Neutrophil (primary cell): ENCODE measurements at regions not wholly inside any gene's neighbourhood (a gene's known extent, or its start where the extent isn't known, plus 50 kb on each side); places are given as distances from the start of the nearest gene placed in this dataset.
"Not testable (repeated sequence)": the region's sequence is repeated elsewhere in the genome, so short reads cannot be mapped to it uniquely, and the experiment has no call there.

Experiments used
- H3K27ac ChIP-seq: fragments of 200-600 bp; sonication (generic); 2 replicates; pipeline ENCODE4 v1.5.1; 2016; ENCODE audit warnings: mild to moderate bottlenecking, moderate library complexity
- H3K27me3 ChIP-seq: fragments of 200-600 bp; sonication (generic); 2 replicates; pipeline ENCODE4 v1.6.0; 2016; ENCODE audit warnings: mild to moderate bottlenecking
- H3K36me3 ChIP-seq: fragments of 200-600 bp; sonication (generic); 2 replicates; pipeline ENCODE4 v1.5.1; 2017
- H3K4me1 ChIP-seq, 2 experiments: fragments of 200-600 bp in 1 of 2; sonication (generic) in 1 of 2; 1 replicate in 1 of 2; 2 replicates in 1 of 2; pipeline versions ENCODE4 v1.5.1 to v1.6.1; 2013 to 2016; ENCODE audit warnings: low read depth in 1 of 2, low read length in 1 of 2, mild to moderate bottlenecking in 1 of 2, moderate library complexity in 1 of 2; ENCODE audit not compliant: control insufficient read depth in 1 of 2, insufficient read depth in 1 of 2
- H3K4me3 ChIP-seq, 2 experiments: fragments of 200-600 bp in 1 of 2; sonication (generic) in 1 of 2; 1 replicate in 1 of 2; 2 replicates in 1 of 2; pipeline ENCODE4 v1.5.1; 2013 to 2016; ENCODE audit warnings: low read depth in 1 of 2, low read length in 1 of 2, mild to moderate bottlenecking in 1 of 2, moderate library complexity in 1 of 2
- H3K9me3 ChIP-seq: fragments of 200-600 bp; sonication (generic); 2 replicates; pipeline ENCODE4 v1.5.1; 2016
- TF ChIP-seq, protein P1 (sequence below): fragments of 200-600 bp; sonication (generic); IDR thresholded peaks from 2 replicates; pipeline ENCODE4 v1.5.1; 2016; ENCODE audit warnings: antibody characterized with exemption

DNA sequence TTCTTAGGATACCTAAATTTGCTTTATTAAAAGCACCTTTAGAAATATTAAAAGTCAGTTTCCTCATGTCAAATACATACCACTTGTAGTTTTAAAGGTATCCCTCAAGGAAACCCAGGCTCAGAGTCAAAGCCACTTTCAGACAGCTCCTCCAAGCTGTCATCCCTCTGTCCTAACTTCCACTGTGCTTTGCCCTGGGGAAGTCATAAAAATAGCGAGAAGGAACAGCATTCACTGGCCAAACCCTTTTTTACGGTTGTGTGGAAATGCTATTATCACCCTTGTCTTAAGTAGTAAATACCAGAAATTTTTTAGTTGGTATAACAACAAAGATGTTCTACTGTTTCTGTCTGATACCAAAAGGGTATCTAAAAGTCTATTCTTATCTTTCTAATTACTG, 680.5 kb downstream of the ZEB2 start:
- no peaks in the 10 kb centered on the region for H3K36me3 ChIP-seq
- no peak overlapping the region for H3K4me3 ChIP-seq
- H3K27me3 ChIP-seq, result no peaks in the 10 kb centered on the region
- H3K27ac ChIP-seq, result no peak overlapping the region
- no peaks in the 10 kb centered on the region for H3K4me1 ChIP-seq
- H3K9me3 ChIP-seq, result peaks cover 5% of the 10 kb centered on the region
- TF ChIP-seq, protein P1, sequence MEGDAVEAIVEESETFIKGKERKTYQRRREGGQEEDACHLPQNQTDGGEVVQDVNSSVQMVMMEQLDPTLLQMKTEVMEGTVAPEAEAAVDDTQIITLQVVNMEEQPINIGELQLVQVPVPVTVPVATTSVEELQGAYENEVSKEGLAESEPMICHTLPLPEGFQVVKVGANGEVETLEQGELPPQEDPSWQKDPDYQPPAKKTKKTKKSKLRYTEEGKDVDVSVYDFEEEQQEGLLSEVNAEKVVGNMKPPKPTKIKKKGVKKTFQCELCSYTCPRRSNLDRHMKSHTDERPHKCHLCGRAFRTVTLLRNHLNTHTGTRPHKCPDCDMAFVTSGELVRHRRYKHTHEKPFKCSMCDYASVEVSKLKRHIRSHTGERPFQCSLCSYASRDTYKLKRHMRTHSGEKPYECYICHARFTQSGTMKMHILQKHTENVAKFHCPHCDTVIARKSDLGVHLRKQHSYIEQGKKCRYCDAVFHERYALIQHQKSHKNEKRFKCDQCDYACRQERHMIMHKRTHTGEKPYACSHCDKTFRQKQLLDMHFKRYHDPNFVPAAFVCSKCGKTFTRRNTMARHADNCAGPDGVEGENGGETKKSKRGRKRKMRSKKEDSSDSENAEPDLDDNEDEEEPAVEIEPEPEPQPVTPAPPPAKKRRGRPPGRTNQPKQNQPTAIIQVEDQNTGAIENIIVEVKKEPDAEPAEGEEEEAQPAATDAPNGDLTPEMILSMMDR, result no peak

DNA sequence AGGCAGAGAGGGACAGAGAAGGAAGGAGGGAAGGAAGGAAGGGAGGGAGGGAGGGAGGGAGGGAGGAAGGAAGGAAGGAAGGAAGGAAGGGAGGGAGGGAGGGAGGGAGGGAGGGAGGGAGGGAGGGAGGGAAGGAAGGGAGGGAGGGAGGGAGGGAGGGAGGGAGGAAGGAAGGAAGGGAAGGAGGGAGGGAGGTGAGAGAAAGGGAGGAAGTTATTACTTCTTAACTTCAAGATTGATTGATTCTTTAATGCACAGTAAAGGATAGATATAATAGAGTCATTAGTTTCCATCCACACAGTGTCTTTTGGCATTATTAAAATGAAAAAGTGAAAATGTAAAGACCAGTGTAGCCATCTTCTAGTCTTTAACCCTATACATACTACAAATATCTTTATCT, 682.9 kb downstream of the ZEB2 start:
- H3K4me1 ChIP-seq, H3K36me3 ChIP-seq, H3K27ac ChIP-seq, H3K4me3 ChIP-seq, H3K27me3 ChIP-seq, H3K9me3 ChIP-seq: not testable (repeated sequence)

DNA sequence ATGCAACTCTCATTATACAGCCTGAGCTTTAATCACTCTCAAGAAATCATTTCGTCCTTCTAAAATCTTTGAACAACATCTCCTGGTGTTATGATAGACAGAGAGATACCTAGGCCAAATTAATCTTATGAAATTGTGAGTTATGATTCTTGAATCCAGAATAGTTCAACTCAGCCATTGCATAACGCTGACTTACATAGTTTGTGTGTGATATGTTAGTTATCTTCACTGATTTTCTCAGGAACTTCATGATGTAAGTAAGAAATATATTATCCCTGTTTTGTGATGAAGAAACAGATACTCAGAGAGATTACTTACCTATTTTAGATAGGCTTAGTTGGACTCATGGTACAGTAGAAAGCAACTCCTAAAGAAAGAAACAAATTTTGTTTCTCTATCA, 684.4 kb downstream of the ZEB2 start:
- TF ChIP-seq, protein P1, result no peak
- Histone ChIP-seq H3K4me1 (no peaks in the 10 kb centered on the region), H3K27ac (no peak overlapping the region)

DNA sequence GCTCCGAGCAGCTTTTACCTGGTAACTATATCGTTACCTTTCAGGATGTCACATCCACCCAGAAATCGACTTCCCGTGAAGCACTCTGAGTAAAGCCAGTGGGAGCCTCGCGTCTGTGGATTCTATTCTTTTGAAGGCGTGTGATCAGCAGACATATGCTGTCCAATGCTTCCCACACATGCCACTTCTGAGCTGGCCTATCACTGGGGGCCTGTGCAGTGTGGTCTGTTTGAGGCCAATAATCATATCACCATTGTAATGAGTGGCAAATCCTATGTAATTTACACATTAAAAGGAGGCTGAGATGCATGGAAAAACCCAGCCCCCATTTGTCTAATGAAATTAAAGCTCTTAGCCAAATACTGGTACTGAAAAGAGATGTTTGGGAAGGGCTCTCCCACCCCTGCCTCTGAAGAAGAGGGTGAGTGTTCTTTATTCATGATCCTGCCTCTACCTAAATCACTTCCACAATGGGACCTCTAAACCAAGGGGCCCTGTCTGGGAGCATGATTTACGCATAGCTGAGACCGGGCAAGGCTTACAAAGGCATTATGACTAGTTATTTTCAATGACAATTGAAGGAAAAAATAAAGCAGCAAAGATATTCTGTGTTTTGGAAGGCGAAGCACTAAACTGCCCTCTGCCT, 686.8 kb downstream of the ZEB2 start:
- no peak overlapping the region for H3K4me3 ChIP-seq
- H3K4me1 ChIP-seq, result no peaks in the 10 kb centered on the region
- TF ChIP-seq, protein P1, result no peak
- H3K27me3 ChIP-seq, result no peaks in the 10 kb centered on the region
- H3K9me3 ChIP-seq, result peaks cover 5% of the 10 kb centered on the region
- H3K36me3 ChIP-seq, result no peaks in the 10 kb centered on the region
- no peak overlapping the region for H3K27ac ChIP-seq

More for the DNA sequence above, 684.4 kb downstream of the ZEB2 start:
- H3K27me3 ChIP-seq, result no peaks in the 10 kb centered on the region
- no peak overlapping the region for H3K4me3 ChIP-seq
- H3K36me3 ChIP-seq, result no peaks in the 10 kb centered on the region
- peaks cover 5% of the 10 kb centered on the region for H3K9me3 ChIP-seq

DNA sequence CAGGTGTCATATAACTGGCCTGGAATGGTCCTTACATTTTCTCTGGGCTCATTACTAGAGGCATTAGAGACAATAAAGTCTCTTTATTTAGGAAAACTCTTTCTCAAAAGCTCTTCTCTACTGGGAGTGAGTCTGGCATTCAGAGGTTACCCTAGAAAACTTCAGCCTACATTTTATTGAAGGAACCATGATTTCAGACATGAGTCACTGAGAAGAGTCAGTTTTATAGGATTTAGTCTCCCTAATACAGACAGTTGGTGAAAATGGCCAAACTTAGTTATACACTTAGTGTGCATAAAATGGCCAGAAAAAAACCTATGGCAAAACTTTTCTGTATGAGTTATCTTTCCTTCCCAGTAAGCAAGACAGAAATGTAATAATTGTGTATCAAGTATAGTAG, 689.4 kb downstream of the ZEB2 start:
- Histone ChIP-seq H3K27ac (no peak overlapping the region), H3K9me3 (no peaks in the 10 kb centered on the region), H3K27me3 (no peaks in the 10 kb centered on the region), H3K4me1 (no peaks in the 10 kb centered on the region), H3K4me3 (no peak overlapping the region), H3K36me3 (no peaks in the 10 kb centered on the region)
- TF ChIP-seq, protein P1, result no peak

DNA sequence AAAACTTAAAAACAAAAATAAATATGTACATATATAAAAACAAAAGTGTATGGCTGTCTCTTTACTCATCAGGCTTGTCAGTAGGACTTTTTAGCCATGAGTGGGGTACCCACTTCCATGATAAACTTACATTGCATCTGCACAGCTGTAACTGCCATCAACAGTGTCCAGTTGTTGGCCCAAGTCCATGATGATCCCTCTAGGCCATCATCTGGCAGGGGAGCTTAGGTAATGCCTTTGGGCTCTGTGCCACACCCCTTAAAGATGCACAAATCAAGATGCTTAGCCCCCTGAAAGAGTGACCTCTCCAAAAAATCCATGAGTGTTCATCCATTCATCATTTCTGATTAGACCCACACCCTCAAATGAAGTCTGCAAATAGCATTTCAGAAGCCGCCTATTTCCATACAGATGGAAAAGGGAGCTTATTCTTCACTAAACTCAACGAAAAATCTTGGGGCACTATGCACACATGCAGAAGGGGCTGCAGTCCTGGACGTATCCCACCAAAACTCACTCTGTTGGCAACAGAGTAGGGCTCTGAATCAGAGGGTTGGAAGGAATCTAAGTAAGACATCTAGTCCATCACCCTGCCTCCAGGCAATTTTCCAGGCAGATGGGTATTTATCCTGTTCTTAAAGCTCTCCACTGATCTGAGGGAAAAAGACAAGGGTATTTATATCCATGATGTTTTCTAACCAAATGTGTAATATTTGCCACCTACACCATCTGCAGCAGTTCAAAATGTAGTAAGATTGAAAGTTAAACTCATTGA, 691.0 kb downstream of the ZEB2 start:
- H3K27me3 ChIP-seq, result no peaks in the 10 kb centered on the region
- no peaks in the 10 kb centered on the region for H3K4me1 ChIP-seq
- TF ChIP-seq, protein P1, result no peak
- no peak overlapping the region for H3K4me3 ChIP-seq
- no peaks in the 10 kb centered on the region for H3K9me3 ChIP-seq
- H3K36me3 ChIP-seq, result no peaks in the 10 kb centered on the region
- no peak overlapping the region for H3K27ac ChIP-seq
